K562 (cell line): ENCODE measurements at regions not wholly inside any gene's neighbourhood (a gene's known extent, or its start where the extent isn't known, plus 50 kb on each side); places are given as distances from the start of the nearest gene placed in this dataset.

Experiments
- ATAC-seq: fragments of 200-7000 bp; cut with Tn5 transposase; 3 replicates; pipeline ENCODE4 v1.9.1; 2020; ENCODE audit warnings: moderate library complexity
- BruUV-seq: library from RNA; stranded (reverse); fragments of 400-500 nt; replicated peaks from 2 replicates; lab custom pipeline; 2021; lab: Mats Ljungman, UMichigan
- CTCF ChIA-PET: fragments of 300-600 bp; formaldehyde crosslinking; extraction: SDS; loops from one replicate; lab custom pipeline; 2021; ENCODE audit warnings: low intra/inter-chr PET ratio; lab: Yijun Ruan, JAX
- POLR2A ChIA-PET: fragments of 300-600, 350-650 bp; sonication (Branson Sonifier 250); formaldehyde crosslinking; extraction: SDS; loops from one replicate; lab custom pipeline; 2021; ENCODE audit warnings: antibody characterized with exemption, inconsistent platforms; lab: Yijun Ruan, JAX
- DNase-seq, 4 experiments: peaks; one replicate each; pipeline versions ENCODE4 v3.0.0 to v3.0.0-alpha.2; 2011 to 2018; ENCODE audit warnings: low spot score in 3 of 4, mixed read lengths in 3 of 4; ENCODE audit errors: extremely low read depth in 1 of 4
- FAIRE-seq: peaks from 2 replicates; lab custom pipeline; 2011; peaks lifted over from hg19 to GRCh38; lab: Jason Lieb, UNC
- H2AFZ ChIP-seq: 2 replicates; pipeline ENCODE4 v1.6.0; 2011; ENCODE audit warnings: low read depth, low read length, control low read depth, inconsistent platforms
- H3K27ac ChIP-seq: fragments of 200-600 bp; 3 replicates; pipeline ENCODE4 v1.8.0; 2011; ENCODE audit warnings: low read depth, mild to moderate bottlenecking, control low read depth, inconsistent platforms, low read length, moderate library complexity, mixed read lengths; ENCODE audit errors: extremely low read depth
- H3K27me3 ChIP-seq, 2 experiments: fragments of 300-600 bp in 1 of 2; 2 replicates in 1 of 2; 3 replicates in 1 of 2; pipeline versions ENCODE4 v1.6.0 to v1.8.0; 2011; ENCODE audit warnings: inconsistent platforms in 2 of 2, low read length in 2 of 2, mild to moderate bottlenecking in 1 of 2, mixed read lengths in 1 of 2, moderate library complexity in 1 of 2; ENCODE audit not compliant: control insufficient read depth in 2 of 2, insufficient read depth in 2 of 2
- H3K36me3 ChIP-seq: fragments of 300-600 bp; 3 replicates; pipeline ENCODE4 v1.8.0; 2011; ENCODE audit warnings: mild to moderate bottlenecking, low read length, inconsistent platforms; ENCODE audit not compliant: control insufficient read depth, insufficient read depth
- H3K4me1 ChIP-seq, 2 experiments: fragments of 200-600 bp in 1 of 2; replicated peaks in 1 of 2; 2 replicates in 1 of 2; 3 replicates in 1 of 2; pipeline versions ENCODE4 v1.5.1 to v1.8.0; 2011; ENCODE audit warnings: inconsistent platforms in 2 of 2, low read length in 2 of 2, mild to moderate bottlenecking in 1 of 2, mixed read lengths in 1 of 2, moderate library complexity in 1 of 2; ENCODE audit not compliant: control insufficient read depth in 2 of 2, insufficient read depth in 2 of 2
- H3K4me2 ChIP-seq: 2 replicates; pipeline ENCODE4 v1.6.1; 2011; ENCODE audit warnings: low read length, control low read depth, inconsistent platforms, mixed read lengths; ENCODE audit not compliant: insufficient read depth
- H3K4me3 ChIP-seq: fragments of 200-600 bp; sonication (generic), shearing (Covaris generic); 2 replicates; pipeline ENCODE4 v1.5.1; 2016; ENCODE audit warnings: control low read depth, inconsistent platforms
- H3K79me2 ChIP-seq: fragments of 200-600 bp; 3 replicates; pipeline ENCODE4 v1.8.0; 2011; ENCODE audit warnings: low read length, inconsistent platforms; ENCODE audit not compliant: control insufficient read depth, insufficient read depth
- H3K9ac ChIP-seq, 2 experiments: 2 replicates each; pipeline versions ENCODE4 v1.6.0 to v1.6.1; 2011; ENCODE audit warnings: low read depth in 2 of 2, low read length in 2 of 2, control low read depth in 1 of 2, inconsistent platforms in 1 of 2, mild to moderate bottlenecking in 1 of 2, mixed read lengths in 1 of 2; ENCODE audit not compliant: insufficient read depth in 1 of 2
- H3K9me1 ChIP-seq: one replicate; pipeline ENCODE4 v1.6.0; 2011; ENCODE audit warnings: inconsistent platforms, mild to moderate bottlenecking, low read length, moderate library complexity; ENCODE audit not compliant: control insufficient read depth, insufficient read depth
- H3K9me3 ChIP-seq: replicated peaks from 2 replicates; pipeline ENCODE4 v1.5.1; 2011; ENCODE audit warnings: low read depth, low read length, inconsistent platforms; ENCODE audit not compliant: control insufficient read depth, insufficient read depth
- H4K20me1 ChIP-seq: replicated peaks from 2 replicates; pipeline ENCODE4 v1.6.1; 2011; ENCODE audit warnings: low read length, inconsistent platforms, mixed read lengths; ENCODE audit not compliant: control insufficient read depth, insufficient read depth
- ARID3A ChIP-seq: IDR thresholded peaks from 2 replicates; pipeline ENCODE4 v1.6.1; 2012; ENCODE audit warnings: low read depth, low read length, improper control_type of control experiment, borderline replicate concordance
- ATF2 ChIP-seq: sonication (generic); formaldehyde crosslinking; IDR thresholded peaks from 2 replicates; pipeline ENCODE4 v1.8.1; 2022; ENCODE audit warnings: missing genetic modification reagents
- BHLHE40 ChIP-seq: IDR thresholded peaks from 2 replicates; pipeline ENCODE4 v1.6.1; 2011; ENCODE audit warnings: low read length, improper control_type of control experiment
- FOXA3 ChIP-seq, 2 experiments: fragments of 450-650 bp in 1 of 2; sonication (generic) in 1 of 2; formaldehyde crosslinking; IDR thresholded peaks in 1 of 2; conservative IDR thresholded peaks in 1 of 2; 2 replicates each; pipeline versions ENCODE4 v1.4.0 to v1.8.0; 2020 to 2022; ENCODE audit warnings: mild to moderate bottlenecking in 2 of 2, missing genetic modification reagents in 1 of 2
- FOXP1 ChIP-seq: sonication (generic); formaldehyde crosslinking; IDR thresholded peaks from 2 replicates; pipeline ENCODE4 v1.8.0; 2022; ENCODE audit warnings: mild to moderate bottlenecking, missing genetic modification reagents
- FUS ChIP-seq: fragments of 200-400 bp; formaldehyde crosslinking; optimal IDR thresholded peaks from 2 replicates; pipeline ENCODE3; 2017; ENCODE audit warnings: low read depth, low read length
- KLF10 ChIP-seq: fragments of 250-450 bp; sonication (Bioruptor Pico); IDR thresholded peaks from 2 replicates; pipeline ENCODE4 v1.6.1; 2021; ENCODE audit warnings: matching md5 sums
- SPI1 ChIP-seq: IDR thresholded peaks from 2 replicates; pipeline ENCODE4 v1.6.1; 2011; ENCODE audit warnings: low read depth, low read length, control low read depth, borderline replicate concordance
- TCF3 ChIP-seq: sonication (generic); formaldehyde crosslinking; IDR thresholded peaks from 2 replicates; pipeline ENCODE4 v1.4.0; 2020; ENCODE audit warnings: mild to moderate bottlenecking, missing genetic modification reagents
- WGBS: fragments of 100-300 bp; shearing (Covaris generic); methylation state at CpG from one replicate; pipeline ENCODE4 v1.1.6; 2016; ENCODE audit warnings: low coverage, mixed read lengths; ENCODE audit not compliant: insufficient coverage; ENCODE audit errors: missing lambda C conversion rate; 5-methylcytosine and 5-hydroxymethylcytosine counted together
- in situ Hi-C: fragments of 300-500 bp; cut with MboI; formaldehyde crosslinking; loops from 4 replicates; pipeline ENCODE4 v1.15.0; 2018; ENCODE audit warnings: inconsistent platforms, mixed read lengths
- intact Hi-C: fragments of 100-400 bp; cut with micrococcal nuclease; formaldehyde crosslinking; loops from 2 replicates; pipeline ENCODE4 v1.14.2; 2022

GRCh38 chr4:117692538-117692937 is 341.7 kb upstream of the NDST3 start:
- ChIA-PET POLR2A (no interaction called here), CTCF (no interaction called here)
- H4K20me1 ChIP-seq: no peaks in the 10 kb centered on the region
- 0% methylated on average over 1 of the region's 1 CpG for WGBS
- no TSS peak for BruUV-seq
- no peak overlapping the region for H2AFZ ChIP-seq
- ATAC-seq (no peak), FAIRE-seq (no peak), DNase-seq (no peak)
- H3K27me3 ChIP-seq: no peaks in the 10 kb centered on the region
- no peaks in the 10 kb centered on the region for H3K4me1 ChIP-seq
- no peak overlapping the region for H3K27ac ChIP-seq
- no peaks in the 10 kb centered on the region for H3K9me1 ChIP-seq
- in situ Hi-C loops: no loop called here
- H3K4me3 ChIP-seq: no peak overlapping the region
- no peaks in the 10 kb centered on the region for H3K79me2 ChIP-seq
- no peak for TF ChIP-seq TCF3 (CRISPR knock-in tag)
- no peaks in the 10 kb centered on the region for H3K9me3 ChIP-seq
- H3K36me3 ChIP-seq: no peaks in the 10 kb centered on the region
- no peak overlapping the region for H3K9ac ChIP-seq
- H3K4me2 ChIP-seq: no peak overlapping the region
- intact Hi-C loops: no loop called here

- POLR2A ChIA-PET: no interaction called here
- TF ChIP-seq FOXP1 (CRISPR knock-in tag): no peak
- TF ChIP-seq ARID3A: no peak
- no peak for TF ChIP-seq FOXA3 (CRISPR knock-in tag; conservative IDR thresholded peaks at IDR 0.05 in 1 of 2, IDR thresholded peaks at IDR 0.05 in 1 of 2)
- no peak for TF ChIP-seq ATF2 (CRISPR knock-in tag)
- TF ChIP-seq KLF10 (CRISPR knock-in tag): no peak
- TF ChIP-seq SPI1: no peak
- TF ChIP-seq FUS: no peak
- TF ChIP-seq BHLHE40: no peak
- TF ChIP-seq, all 486 proteins: peak for 0
- BruUV-seq: no TSS peak
- H3K9ac ChIP-seq: no peak overlapping the region
- H2AFZ ChIP-seq: no peak overlapping the region
- no peak for FAIRE-seq
- H3K4me3 ChIP-seq: no peak overlapping the region
- no peaks in the 10 kb centered on the region for H3K9me3 ChIP-seq
- H3K36me3 ChIP-seq: no peaks in the 10 kb centered on the region
- CTCF ChIA-PET: no interaction called here
- H3K27me3 ChIP-seq: no peaks in the 10 kb centered on the region
- no peak for DNase-seq
- no peak for ATAC-seq
- no peak overlapping the region for H3K27ac ChIP-seq
- no peaks in the 10 kb centered on the region for H3K79me2 ChIP-seq
- no peaks in the 10 kb centered on the region for H3K4me1 ChIP-seq
- no peaks in the 10 kb centered on the region for H3K9me1 ChIP-seq
- H3K4me2 ChIP-seq: no peak overlapping the region
- intact Hi-C loops: no loop called here
- 0% methylated on average over 2 of the region's 2 CpGs for WGBS
- in situ Hi-C loops: no loop called here
- H4K20me1 ChIP-seq: no peaks in the 10 kb centered on the region
Observed at GRCh38 chr4:117699595-117699994, 334.7 kb upstream of the NDST3 start.
